ENCODE measurements at regions not wholly inside any gene's neighbourhood (a gene's known extent, or its start where the extent isn't known, plus 50 kb on each side); places are given as distances from the start of the nearest gene placed in this dataset.

- no peaks in the 10 kb centered on the region for H4K20me1 ChIP-seq
- no peaks in the 10 kb centered on the region for H3K4me1 ChIP-seq
- no peak overlapping the region for H3K27ac ChIP-seq
- H3K9ac ChIP-seq: no peak overlapping the region
- TF ChIP-seq Cebpa-rat (IDR thresholded peaks at IDR 0.05): no peak
- no peaks in the 10 kb centered on the region for H3K36me3 ChIP-seq
- H3K27me3 ChIP-seq: no peaks in the 10 kb centered on the region
- H3K9me3 ChIP-seq: no peaks in the 10 kb centered on the region
- no peak overlapping the region for H3K4me2 ChIP-seq
- H3K4me3 ChIP-seq: no peak overlapping the region
Measured at GRCh38 chr13:65603160-65603559, 1627.0 kb downstream of the PCDH9 start.

DNA sequence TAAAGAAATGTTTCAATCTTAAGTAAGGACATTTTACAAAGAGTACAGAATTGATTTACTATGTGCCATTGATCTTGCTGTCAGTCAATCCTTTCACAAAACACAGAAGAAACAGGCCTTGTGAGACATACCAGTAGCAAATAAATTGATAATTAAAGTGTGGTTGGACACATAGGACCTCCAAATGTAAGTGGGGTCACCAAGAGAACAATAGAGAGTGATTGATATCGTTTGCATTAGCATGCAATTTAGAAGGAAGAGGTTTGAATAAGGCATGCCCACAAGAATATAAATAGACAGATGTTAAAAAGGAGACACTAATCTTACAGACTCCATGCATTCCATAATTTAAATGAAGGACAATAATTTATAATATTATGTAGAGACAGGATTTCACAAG lies 1628.3 kb downstream of the PCDH9 start:
- TF ChIP-seq Cebpa-rat (IDR thresholded peaks at IDR 0.05): no peak
- Histone ChIP-seq H4K20me1 (no peaks in the 10 kb centered on the region), H3K27ac (no peak overlapping the region), H3K4me2 (no peak overlapping the region), H3K4me1 (no peaks in the 10 kb centered on the region), H3K36me3 (no peaks in the 10 kb centered on the region), H3K27me3 (no peaks in the 10 kb centered on the region), H3K9ac (no peak overlapping the region), H3K4me3 (no peak overlapping the region), H3K9me3 (no peaks in the 10 kb centered on the region)

- H3K27me3 ChIP-seq: no peaks in the 10 kb centered on the region
- TF ChIP-seq Cebpa-rat (IDR thresholded peaks at IDR 0.05): no peak
- H3K4me1 ChIP-seq: no peaks in the 10 kb centered on the region
- H3K9ac ChIP-seq: no peak overlapping the region
- H3K9me3 ChIP-seq: no peaks in the 10 kb centered on the region
- no peak overlapping the region for H3K27ac ChIP-seq
- H4K20me1 ChIP-seq: no peaks in the 10 kb centered on the region
- no peaks in the 10 kb centered on the region for H3K36me3 ChIP-seq
- H3K4me2 ChIP-seq: no peak overlapping the region
- H3K4me3 ChIP-seq: no peak overlapping the region
Measured at GRCh38 chr13:65600702-65601101, 1629.4 kb downstream of the PCDH9 start.

DNA sequence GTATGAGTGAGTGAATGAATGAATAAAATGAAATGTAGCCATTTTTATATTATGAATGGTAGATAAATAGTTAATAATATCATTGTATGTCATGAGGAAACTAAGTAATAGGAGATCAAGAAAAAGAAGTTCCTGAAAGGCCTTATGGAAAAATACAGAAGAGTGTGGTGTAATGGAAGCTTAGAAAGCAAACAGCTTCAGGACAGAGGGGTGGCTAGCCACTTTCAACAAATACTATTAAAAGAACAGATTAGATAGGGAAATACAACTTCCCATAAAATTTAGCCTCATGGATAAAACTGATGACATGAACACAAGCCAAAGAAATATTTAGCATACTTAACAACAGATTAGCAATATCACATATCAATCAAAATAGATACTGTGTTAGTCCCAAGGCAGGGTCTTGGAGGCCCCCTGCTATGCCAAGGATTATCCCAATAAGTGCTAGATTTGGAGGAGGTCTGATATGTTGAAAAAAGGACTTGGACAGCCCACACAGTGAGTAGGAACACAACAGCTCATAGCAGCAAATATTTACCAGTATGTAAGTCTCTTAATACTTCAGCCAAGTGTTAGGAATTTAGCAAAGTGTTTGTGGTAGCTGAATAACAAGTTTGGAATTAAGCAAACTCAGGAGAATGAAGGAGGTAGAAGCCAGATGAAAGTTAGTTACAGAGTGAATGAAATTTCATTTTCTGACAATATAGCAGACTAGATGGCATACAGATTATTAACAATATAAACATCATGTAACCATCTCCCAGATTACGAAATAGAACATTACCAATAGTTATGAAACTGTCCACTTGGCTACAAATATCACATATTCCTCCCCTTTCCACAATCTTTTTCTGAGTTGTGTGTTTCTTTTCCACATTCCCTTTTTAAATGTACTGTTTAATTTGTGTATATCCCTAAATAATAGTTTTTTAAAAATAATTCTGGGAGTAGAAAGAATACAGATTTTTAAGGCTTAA lies 1632.0 kb downstream of the PCDH9 start:
- H3K9ac ChIP-seq: no peak overlapping the region
- no peaks in the 10 kb centered on the region for H3K27me3 ChIP-seq
- TF ChIP-seq Cebpa-rat (IDR thresholded peaks at IDR 0.05): no peak
- no peak overlapping the region for H3K4me3 ChIP-seq
- no peaks in the 10 kb centered on the region for H4K20me1 ChIP-seq
- H3K36me3 ChIP-seq: no peaks in the 10 kb centered on the region
- H3K4me2 ChIP-seq: no peak overlapping the region
- no peaks in the 10 kb centered on the region for H3K9me3 ChIP-seq
- H3K4me1 ChIP-seq: no peaks in the 10 kb centered on the region
- no peak overlapping the region for H3K27ac ChIP-seq

DNA sequence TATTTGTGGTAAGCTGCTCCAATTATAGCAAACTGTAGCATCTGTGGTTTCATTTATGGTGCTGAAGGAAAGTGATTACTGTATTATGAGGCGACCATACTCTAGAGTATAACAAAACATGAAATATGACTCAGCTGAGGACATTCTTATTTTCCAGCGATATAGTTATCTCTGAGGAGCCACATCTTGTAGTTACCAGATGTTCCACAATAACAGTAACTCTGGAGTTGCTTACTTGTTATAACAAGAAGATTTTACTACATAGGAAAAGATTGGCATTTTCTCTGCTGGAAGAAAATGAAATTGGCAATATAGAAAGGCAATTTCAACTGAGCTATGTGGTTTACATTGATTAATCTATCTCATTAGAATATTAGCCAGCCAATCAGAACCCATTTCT lies 1634.2 kb downstream of the PCDH9 start:
- Histone ChIP-seq H3K36me3 (no peaks in the 10 kb centered on the region), H4K20me1 (no peaks in the 10 kb centered on the region), H3K4me3 (no peak overlapping the region), H3K4me1 (no peaks in the 10 kb centered on the region), H3K27ac (no peak overlapping the region), H3K9ac (no peak overlapping the region), H3K4me2 (no peak overlapping the region), H3K9me3 (no peaks in the 10 kb centered on the region), H3K27me3 (no peaks in the 10 kb centered on the region)
- no peak for TF ChIP-seq Cebpa-rat (IDR thresholded peaks at IDR 0.05)

DNA sequence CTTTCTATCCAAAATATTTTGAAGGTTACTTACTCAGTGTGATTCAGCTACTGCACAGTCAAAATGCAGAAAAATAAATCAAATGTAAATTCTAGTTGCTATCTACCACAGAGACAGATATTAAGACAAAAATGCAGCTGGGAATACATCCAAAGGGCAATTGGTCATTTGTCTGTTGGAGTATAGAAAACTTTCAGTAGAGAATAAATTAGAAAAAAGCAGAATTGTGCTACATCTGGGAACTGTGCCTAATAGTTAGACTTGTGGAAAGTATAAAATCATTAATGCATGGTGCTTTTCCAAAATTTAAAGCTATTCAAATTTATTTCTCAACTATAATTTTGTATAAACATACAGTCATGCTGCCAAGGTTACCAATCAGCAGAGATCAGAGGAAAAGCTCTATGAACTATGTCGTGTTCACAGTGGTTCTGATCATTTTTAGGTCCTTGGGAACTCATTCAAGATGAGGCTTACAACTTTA lies 1635.8 kb downstream of the PCDH9 start:
- Histone ChIP-seq H3K9ac (no peak overlapping the region), H3K27me3 (no peaks in the 10 kb centered on the region), H3K4me2 (no peak overlapping the region), H3K4me3 (no peak overlapping the region), H3K36me3 (no peaks in the 10 kb centered on the region), H3K9me3 (no peaks in the 10 kb centered on the region), H3K4me1 (no peaks in the 10 kb centered on the region), H4K20me1 (no peaks in the 10 kb centered on the region), H3K27ac (no peak overlapping the region)
- TF ChIP-seq Cebpa-rat (IDR thresholded peaks at IDR 0.05): no peak

GRCh38 chr13:65593298-65593874 lies 1636.8 kb downstream of the PCDH9 start:
- no peak overlapping the region for H3K27ac ChIP-seq
- H3K4me2 ChIP-seq: no peak overlapping the region
- no peaks in the 10 kb centered on the region for H4K20me1 ChIP-seq
- H3K4me1 ChIP-seq: no peaks in the 10 kb centered on the region
- no peak overlapping the region for H3K9ac ChIP-seq
- TF ChIP-seq Cebpa-rat (IDR thresholded peaks at IDR 0.05): no peak
- H3K4me3 ChIP-seq: no peak overlapping the region
- no peaks in the 10 kb centered on the region for H3K36me3 ChIP-seq
- H3K27me3 ChIP-seq: no peaks in the 10 kb centered on the region
- no peaks in the 10 kb centered on the region for H3K9me3 ChIP-seq

GRCh38 chr13:65592731-65593130 lies 1637.4 kb downstream of the PCDH9 start:
- Histone ChIP-seq H3K27me3 (no peaks in the 10 kb centered on the region), H3K4me3 (no peak overlapping the region), H3K27ac (no peak overlapping the region), H3K9me3 (no peaks in the 10 kb centered on the region), H3K4me2 (no peak overlapping the region), H3K9ac (no peak overlapping the region), H3K36me3 (no peaks in the 10 kb centered on the region), H3K4me1 (no peaks in the 10 kb centered on the region), H4K20me1 (no peaks in the 10 kb centered on the region)
- TF ChIP-seq Cebpa-rat (IDR thresholded peaks at IDR 0.05): no peak

DNA sequence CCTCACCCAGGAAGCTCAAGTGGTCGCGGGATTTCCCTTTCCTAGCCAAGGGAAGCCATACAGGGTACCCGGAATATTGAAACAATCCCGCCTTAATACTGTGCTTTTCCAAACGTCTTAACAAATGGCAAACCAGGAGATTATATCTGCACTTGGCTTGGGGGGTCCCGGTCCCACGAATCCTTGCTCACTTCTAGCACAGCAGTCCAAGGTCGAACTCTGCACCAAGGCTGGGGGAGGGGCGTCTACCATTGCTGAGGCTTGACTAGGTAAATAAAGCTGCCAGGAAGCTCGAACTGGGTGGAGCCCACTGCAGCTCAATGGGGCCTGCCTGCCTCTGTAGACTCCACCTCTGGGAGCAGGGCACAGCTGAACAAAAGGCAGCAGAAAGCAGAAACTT lies 1644.8 kb downstream of the PCDH9 start:
- no peaks in the 10 kb centered on the region for H3K36me3 ChIP-seq
- no peak overlapping the region for H3K27ac ChIP-seq
- H3K4me1 ChIP-seq: no peaks in the 10 kb centered on the region
- no peaks in the 10 kb centered on the region for H4K20me1 ChIP-seq
- 0 out of 2 replicates have a peak, but pooled peaks cover 4% of the 10 kb centered on the region for H3K9me3 ChIP-seq
- no peak overlapping the region for H3K4me3 ChIP-seq
- no peak overlapping the region for H3K9ac ChIP-seq
- H3K4me2 ChIP-seq: no peak overlapping the region
- H3K27me3 ChIP-seq: no peaks in the 10 kb centered on the region
- no peak for TF ChIP-seq Cebpa-rat (IDR thresholded peaks at IDR 0.05)

DNA sequence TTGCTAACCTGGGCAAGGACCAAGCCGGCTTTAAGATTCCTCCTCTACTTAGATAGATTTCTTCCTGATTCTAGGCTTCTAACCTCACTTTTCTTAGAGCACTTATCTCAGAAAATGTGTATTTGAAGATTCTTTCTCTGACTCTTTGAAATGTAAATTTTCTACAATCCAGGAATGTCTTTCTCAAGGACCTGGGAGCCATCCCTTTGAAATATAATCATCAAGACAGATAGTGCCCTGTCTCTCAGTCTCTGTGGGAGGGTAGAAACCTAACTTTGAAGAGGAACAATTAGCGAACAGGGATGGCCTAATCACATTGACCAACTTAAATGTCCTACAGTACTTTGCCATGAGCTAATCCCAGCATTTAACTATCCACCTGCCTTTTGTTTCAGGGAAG lies 1646.0 kb downstream of the PCDH9 start:
- TF ChIP-seq Cebpa-rat (IDR thresholded peaks at IDR 0.05): no peak
- no peaks in the 10 kb centered on the region for H3K36me3 ChIP-seq
- H3K4me3 ChIP-seq: no peak overlapping the region
- no peak overlapping the region for H3K9ac ChIP-seq
- no peaks in the 10 kb centered on the region for H3K27me3 ChIP-seq
- no peaks in the 10 kb centered on the region for H3K4me1 ChIP-seq
- H4K20me1 ChIP-seq: no peaks in the 10 kb centered on the region
- H3K9me3 ChIP-seq: 0 out of 2 replicates have a peak, but pooled peaks cover 4% of the 10 kb centered on the region
- no peak overlapping the region for H3K4me2 ChIP-seq
- H3K27ac ChIP-seq: no peak overlapping the region

Data from BLaER1 (cell line).